Ovary (tissue), 3 donors: ENCODE measurements at regions not wholly inside any gene's neighbourhood (a gene's known extent, or its start where the extent isn't known, plus 50 kb on each side); places are given as distances from the start of the nearest gene placed in this dataset.

Experiments
- POLR2A ChIP-seq: fragments of 450-650 bp; IDR thresholded peaks from one replicate; pipeline ENCODE4 v1.6.1; 2017; ENCODE audit warnings: antibody characterized with exemption, mild to moderate bottlenecking, moderate library complexity
- TF ChIP-seq, protein P1 (sequence below), 3 donors: fragments of 450-650 bp in 2 of 3; fragments of 200-600 bp in 1 of 3; IDR thresholded peaks; one replicate each; pipeline versions ENCODE4 v1.5.1 to v1.8.0; 2016 to 2022; ENCODE audit warnings: antibody characterized with exemption in 3 of 3, mild to moderate bottlenecking in 1 of 3
- donor health status: DM: no; HTN: no; CAD: no.

DNA sequence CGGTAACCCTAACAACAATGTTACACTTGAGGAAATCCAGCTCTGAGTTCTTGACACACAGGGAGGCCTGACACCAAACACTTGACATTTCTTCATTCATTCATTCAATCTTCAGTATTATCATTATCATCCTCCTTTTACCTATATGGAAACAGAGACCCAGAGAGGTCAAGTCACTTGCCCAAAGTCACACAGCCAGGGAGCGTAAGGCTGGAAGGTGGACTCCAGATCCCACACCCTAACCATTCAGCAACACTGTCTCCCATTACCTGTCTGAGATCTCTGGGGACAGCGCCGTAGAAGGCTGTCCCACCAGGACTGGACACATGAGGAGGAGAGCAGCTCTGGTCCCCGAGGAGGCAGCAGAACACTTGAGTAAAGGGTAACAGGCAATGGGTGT lies 101.4 kb downstream of the SYF2 start:
- TF ChIP-seq POLR2A, result no peak
- TF ChIP-seq, protein P1, sequence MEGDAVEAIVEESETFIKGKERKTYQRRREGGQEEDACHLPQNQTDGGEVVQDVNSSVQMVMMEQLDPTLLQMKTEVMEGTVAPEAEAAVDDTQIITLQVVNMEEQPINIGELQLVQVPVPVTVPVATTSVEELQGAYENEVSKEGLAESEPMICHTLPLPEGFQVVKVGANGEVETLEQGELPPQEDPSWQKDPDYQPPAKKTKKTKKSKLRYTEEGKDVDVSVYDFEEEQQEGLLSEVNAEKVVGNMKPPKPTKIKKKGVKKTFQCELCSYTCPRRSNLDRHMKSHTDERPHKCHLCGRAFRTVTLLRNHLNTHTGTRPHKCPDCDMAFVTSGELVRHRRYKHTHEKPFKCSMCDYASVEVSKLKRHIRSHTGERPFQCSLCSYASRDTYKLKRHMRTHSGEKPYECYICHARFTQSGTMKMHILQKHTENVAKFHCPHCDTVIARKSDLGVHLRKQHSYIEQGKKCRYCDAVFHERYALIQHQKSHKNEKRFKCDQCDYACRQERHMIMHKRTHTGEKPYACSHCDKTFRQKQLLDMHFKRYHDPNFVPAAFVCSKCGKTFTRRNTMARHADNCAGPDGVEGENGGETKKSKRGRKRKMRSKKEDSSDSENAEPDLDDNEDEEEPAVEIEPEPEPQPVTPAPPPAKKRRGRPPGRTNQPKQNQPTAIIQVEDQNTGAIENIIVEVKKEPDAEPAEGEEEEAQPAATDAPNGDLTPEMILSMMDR (IDR thresholded peaks at IDR 0.05), result no peak
